Astrocyte (in vitro differentiated cells and primary cell): ENCODE measurements at regions not wholly inside any gene's neighbourhood (a gene's known extent, or its start where the extent isn't known, plus 50 kb on each side); places are given as distances from the start of the nearest gene placed in this dataset.

Experiments used
- EZH2 ChIP-seq: IDR thresholded peaks from 2 replicates; pipeline ENCODE4 v1.6.1; 2012; ENCODE audit warnings: mild to moderate bottlenecking, low read length, inconsistent platforms; ENCODE audit not compliant: insufficient read depth
- TF ChIP-seq, protein P1 (sequence below): IDR thresholded peaks from 2 replicates; pipeline ENCODE4 v1.5.1; 2011; ENCODE audit warnings: low read depth, mild to moderate bottlenecking, inconsistent platforms, low read length, moderate library complexity; ENCODE audit not compliant: insufficient read depth

DNA sequence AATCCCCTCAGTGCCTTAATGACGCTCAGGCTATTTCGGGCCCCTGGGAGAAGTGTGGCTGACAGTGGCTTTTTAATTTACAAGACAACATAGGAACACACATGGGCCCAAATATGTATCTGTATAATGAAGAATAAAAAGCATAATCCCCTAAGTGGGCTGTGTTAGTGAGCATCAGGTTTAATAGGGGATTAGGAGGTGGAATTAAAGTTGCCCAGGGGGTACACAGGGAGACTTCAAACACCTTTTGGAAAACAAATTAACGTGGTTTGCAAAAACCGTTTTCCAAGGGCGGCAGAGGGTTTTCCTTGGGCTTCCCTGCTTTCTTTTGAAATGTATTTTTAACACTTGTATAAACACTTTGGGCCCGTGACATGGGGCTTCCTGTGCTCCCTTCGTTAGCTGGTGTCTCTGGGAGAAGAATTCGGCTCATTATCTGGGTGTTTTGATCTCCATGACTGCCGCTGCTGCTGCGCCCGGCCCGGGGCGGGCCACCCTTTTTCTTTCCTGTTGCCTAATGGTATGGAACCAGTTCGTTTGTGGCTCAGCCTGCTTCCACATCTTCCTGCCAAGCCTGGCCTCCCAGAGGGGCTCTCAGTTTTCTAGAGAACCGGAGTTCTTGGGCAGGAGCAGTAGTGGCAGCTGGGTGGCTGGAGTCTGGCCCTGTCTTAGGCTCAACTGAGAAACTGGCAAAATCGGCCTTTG, 173.0 kb downstream of the MACROH2A1 start:
- TF ChIP-seq, protein P1, sequence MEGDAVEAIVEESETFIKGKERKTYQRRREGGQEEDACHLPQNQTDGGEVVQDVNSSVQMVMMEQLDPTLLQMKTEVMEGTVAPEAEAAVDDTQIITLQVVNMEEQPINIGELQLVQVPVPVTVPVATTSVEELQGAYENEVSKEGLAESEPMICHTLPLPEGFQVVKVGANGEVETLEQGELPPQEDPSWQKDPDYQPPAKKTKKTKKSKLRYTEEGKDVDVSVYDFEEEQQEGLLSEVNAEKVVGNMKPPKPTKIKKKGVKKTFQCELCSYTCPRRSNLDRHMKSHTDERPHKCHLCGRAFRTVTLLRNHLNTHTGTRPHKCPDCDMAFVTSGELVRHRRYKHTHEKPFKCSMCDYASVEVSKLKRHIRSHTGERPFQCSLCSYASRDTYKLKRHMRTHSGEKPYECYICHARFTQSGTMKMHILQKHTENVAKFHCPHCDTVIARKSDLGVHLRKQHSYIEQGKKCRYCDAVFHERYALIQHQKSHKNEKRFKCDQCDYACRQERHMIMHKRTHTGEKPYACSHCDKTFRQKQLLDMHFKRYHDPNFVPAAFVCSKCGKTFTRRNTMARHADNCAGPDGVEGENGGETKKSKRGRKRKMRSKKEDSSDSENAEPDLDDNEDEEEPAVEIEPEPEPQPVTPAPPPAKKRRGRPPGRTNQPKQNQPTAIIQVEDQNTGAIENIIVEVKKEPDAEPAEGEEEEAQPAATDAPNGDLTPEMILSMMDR, result no peak
- no peak for TF ChIP-seq EZH2
